HL-60 (cell line): ENCODE measurements at regions not wholly inside any gene's neighbourhood (a gene's known extent, or its start where the extent isn't known, plus 50 kb on each side); places are given as distances from the start of the nearest gene placed in this dataset.

Experiments
- POLR2AphosphoS5 ChIP-seq: IDR thresholded peaks from 2 replicates; pipeline ENCODE4 v1.6.1; 2012; ENCODE audit warnings: low read depth
- REST ChIP-seq: IDR thresholded peaks from 2 replicates; pipeline ENCODE4 v1.6.1; 2012; ENCODE audit warnings: low read depth; ENCODE audit not compliant: insufficient replicate concordance
- SPI1 ChIP-seq: IDR thresholded peaks from 2 replicates; pipeline ENCODE4 v1.6.1; 2012; ENCODE audit warnings: low read depth, mild to moderate bottlenecking, borderline replicate concordance
- TF ChIP-seq, protein P1 (sequence below): IDR thresholded peaks from one replicate; pipeline ENCODE4 v1.5.1; 2011; ENCODE audit warnings: low read length, control low read depth, inconsistent platforms; ENCODE audit not compliant: insufficient read depth

GRCh38 chr2:187687585-187687984 is 133.3 kb upstream of the TFPI start:
- TF ChIP-seq, protein P1, sequence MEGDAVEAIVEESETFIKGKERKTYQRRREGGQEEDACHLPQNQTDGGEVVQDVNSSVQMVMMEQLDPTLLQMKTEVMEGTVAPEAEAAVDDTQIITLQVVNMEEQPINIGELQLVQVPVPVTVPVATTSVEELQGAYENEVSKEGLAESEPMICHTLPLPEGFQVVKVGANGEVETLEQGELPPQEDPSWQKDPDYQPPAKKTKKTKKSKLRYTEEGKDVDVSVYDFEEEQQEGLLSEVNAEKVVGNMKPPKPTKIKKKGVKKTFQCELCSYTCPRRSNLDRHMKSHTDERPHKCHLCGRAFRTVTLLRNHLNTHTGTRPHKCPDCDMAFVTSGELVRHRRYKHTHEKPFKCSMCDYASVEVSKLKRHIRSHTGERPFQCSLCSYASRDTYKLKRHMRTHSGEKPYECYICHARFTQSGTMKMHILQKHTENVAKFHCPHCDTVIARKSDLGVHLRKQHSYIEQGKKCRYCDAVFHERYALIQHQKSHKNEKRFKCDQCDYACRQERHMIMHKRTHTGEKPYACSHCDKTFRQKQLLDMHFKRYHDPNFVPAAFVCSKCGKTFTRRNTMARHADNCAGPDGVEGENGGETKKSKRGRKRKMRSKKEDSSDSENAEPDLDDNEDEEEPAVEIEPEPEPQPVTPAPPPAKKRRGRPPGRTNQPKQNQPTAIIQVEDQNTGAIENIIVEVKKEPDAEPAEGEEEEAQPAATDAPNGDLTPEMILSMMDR = no peak
- TF ChIP-seq REST (no peak), POLR2AphosphoS5 (no peak), SPI1 (no peak)
